GM18951 (cell line): ENCODE measurements at regions not wholly inside any gene's neighbourhood (a gene's known extent, or its start where the extent isn't known, plus 50 kb on each side); places are given as distances from the start of the nearest gene placed in this dataset.

Experiments
- POLR2A ChIP-seq: IDR thresholded peaks from 4 replicates; pipeline ENCODE4 v1.6.1; 2011; ENCODE audit warnings: mild to moderate bottlenecking; ENCODE audit not compliant: insufficient read length, insufficient read depth; ENCODE audit errors: extremely low read depth
- in situ Hi-C: fragments of 300-500 bp; cut with MboI; formaldehyde crosslinking; loops from one replicate; pipeline ENCODE4 v1.12.0; 2022; ENCODE audit warnings: low sequenced_read_pairs, mixed read lengths, inconsistent platforms; ENCODE audit not compliant: unreplicated experiment

DNA sequence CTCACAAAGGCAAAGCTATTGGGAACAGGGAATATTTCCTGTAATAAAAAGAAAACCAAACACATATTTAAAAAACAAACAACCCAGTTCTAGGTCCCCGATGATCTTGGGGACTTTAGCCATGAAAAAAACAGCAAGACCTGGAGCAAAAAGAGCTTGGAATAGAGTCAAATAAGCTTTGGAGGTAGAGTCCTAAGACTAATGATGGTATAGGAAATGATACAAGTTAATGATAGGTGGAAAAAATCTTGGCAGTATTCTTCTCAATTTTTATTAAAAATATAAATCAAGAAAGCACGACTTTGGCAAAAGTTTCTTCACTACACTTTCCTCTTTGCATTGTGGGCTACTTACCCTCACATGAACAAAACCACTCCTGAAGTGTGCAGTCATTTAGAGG is 481.5 kb downstream of the EBF1 start:
- no peak for TF ChIP-seq POLR2A
- in situ Hi-C loops, result no loop called here

GRCh38 chr5:158616707-158617106 is 483.0 kb downstream of the EBF1 start:
- no peak for TF ChIP-seq POLR2A
- in situ Hi-C loops, result no loop called here

DNA sequence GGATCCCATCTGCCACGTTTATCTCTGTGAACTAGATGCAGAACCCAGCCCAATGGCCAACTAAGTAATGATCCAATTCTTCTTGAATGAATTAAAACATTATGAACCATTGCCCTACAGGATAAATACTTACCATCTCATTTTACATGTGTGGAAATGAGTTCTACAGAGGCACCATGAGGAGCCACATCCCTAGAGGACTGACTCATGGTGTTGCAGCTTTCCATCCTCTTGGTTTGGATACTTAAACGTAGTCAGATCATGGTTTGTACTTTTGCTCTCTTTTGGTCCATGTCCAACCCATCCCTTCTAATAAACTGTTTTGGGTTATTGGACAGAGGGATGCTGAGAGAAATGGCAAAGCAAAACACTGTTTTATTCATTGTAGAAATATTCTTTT is 484.8 kb downstream of the EBF1 start:
- in situ Hi-C loops, result no loop called here
- TF ChIP-seq POLR2A, result no peak

- in situ Hi-C loops, result no loop called here
- no peak for TF ChIP-seq POLR2A
Measured at GRCh38 chr5:158611581-158611980, 488.1 kb downstream of the EBF1 start.

GRCh38 chr5:158610051-158610415 is 489.7 kb downstream of the EBF1 start:
- TF ChIP-seq POLR2A, result no peak
- in situ Hi-C loops, result no loop called here

DNA sequence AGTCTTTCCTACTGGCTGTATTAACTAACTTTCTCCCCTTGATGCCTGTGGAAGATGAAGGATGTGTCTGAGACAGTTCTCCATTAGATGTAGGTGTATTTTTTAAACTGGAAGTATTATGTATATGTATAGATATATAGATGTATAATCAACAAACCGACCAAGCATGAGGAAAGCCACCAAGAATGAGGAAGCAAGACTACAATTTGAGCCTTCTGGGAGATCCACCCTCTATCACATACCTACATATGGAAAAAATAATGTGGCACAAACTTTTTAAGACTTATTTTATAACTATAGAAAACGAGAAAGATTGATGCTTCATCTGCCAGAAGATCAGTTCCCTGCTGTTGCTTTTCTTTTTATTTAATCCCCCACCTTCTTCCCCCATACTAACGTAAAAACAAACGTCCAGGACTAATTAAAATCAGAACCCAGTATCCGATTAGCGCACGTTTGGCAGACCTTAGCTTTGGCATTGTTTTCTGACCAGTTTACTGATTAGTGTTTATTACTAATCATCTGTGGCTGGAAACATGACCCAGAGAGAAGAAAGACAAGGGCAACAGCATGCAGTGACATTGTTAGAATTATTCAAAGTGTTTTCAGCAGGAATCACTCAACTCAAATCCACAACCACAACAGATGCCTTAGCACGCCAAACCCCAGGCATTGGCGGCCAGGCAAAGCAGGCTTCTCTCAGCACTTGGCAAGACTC is 490.2 kb downstream of the EBF1 start:
- in situ Hi-C loops, result no loop called here
- no peak for TF ChIP-seq POLR2A

DNA sequence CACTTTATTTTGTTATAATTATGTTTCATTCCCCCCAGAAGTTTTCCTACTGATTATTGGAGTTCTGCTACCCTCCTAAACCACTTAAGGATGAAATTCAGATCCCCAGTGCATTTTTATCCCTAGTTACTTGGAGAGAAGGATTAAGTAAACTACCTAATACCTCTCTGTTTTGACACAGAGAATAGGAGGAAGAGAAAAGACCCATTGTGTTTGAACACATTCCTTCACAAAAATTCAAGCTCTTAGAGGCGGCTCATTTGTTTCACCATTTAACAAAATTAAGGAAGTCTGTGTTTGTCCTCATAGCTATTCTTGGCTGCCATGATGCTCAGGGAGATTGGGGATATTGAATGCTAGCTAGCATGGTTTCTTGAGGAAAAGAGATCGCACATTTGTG is 492.6 kb downstream of the EBF1 start:
- in situ Hi-C loops, result no loop called here
- no peak for TF ChIP-seq POLR2A

DNA sequence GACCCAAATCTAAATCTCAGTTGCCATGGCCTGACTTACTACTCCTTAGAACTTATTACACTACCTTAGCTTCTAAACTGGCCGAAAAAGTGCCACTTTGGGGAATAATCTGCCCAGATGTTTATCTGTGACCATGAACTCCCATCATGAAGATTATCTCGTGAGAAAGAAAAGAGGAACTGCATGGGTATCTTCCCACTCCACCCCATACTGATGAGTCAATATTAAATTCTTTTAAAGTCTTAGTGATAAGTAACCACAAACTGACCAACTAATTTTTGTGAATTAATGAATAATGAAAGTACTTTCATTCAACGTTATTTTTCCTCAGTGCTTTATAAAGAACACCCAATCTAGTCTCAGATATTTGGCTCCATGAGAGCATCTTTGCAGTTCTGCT is 493.5 kb downstream of the EBF1 start:
- in situ Hi-C loops, result no loop called here
- TF ChIP-seq POLR2A, result no peak

DNA sequence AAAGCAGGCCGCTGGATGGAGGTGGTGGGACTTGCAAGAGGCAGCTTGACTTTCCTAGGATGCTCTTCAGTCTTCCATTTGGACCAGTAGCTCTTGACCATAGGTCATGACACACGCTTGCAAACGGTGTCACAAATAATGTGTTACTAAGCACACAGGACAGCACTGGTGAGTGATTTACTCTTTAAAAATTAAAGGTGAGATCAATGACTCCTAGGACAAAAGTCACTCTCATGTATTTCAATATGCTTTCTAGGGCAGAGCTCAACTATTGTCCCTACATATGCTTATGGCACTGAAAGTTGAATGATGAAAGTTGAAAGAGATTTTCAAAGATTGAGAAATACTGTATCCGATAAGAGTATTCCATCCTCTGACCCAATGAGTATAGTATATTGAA is 496.7 kb downstream of the EBF1 start:
- no peak for TF ChIP-seq POLR2A
- in situ Hi-C loops, result no loop called here

DNA sequence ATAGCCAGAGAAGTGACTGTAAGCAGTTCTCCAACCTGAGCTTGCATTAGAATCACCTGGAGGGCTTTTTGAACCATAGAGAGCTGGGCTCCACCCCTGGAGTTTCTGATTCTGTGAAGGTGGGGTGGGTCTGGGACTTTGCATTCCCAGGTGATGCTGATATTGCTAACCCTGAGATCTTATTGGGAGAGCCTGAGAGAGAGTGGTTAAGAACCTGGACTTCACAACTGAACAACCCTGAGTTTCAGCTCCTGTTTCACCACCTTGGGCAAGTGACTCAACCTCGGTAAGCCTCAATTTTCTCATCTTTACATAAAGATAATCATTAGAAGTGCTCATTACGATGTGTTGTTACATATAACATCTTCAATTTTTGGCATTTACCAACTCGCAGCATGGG is 498.6 kb downstream of the EBF1 start:
- in situ Hi-C loops, result no loop called here
- no peak for TF ChIP-seq POLR2A

DNA sequence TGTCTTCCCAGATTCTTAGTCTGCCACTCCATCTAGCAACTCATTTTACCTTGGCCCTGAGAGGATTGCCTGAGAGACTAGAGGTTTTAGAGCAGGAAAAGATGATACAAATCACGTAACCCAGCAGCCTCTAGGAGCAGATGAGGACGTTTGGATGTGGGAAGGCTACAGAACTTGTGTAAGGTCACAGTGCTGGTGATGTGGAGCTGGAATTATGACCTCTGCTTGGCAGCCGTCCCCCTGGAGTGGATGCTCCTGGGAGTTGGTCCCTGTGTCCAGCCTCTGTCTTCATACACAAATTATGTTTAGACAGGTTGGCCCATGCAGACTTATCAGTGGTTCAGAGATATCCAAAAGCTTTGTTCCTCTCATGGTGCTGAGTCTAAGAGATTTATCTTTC is 499.0 kb downstream of the EBF1 start:
- in situ Hi-C loops, result no loop called here
- no peak for TF ChIP-seq POLR2A

DNA sequence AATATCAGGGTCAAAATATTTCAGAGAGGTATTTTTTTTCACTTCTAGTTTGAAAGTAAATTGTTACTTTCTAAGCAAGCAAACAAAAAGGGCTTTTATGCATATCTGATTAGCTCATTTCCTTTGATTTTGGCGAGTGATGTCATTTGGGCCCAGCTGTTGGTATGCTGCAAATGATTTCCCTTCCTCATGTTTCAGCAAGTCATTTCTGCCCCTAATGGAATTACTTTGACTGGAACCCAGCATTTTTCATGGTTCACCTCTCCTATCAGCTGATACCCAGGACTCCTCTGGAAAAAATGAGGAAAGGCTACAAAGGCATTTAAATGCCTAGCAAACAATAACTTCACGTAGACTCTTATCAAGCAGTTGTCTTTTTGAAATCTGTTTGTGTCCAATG is 500.6 kb downstream of the EBF1 start:
- no peak for TF ChIP-seq POLR2A
- in situ Hi-C loops, result no loop called here

- TF ChIP-seq POLR2A, result no peak
- in situ Hi-C loops, result no loop called here
Measured at GRCh38 chr5:158594595-158595242, 505.0 kb downstream of the EBF1 start.

GRCh38 chr5:158593925-158594324 is 505.8 kb downstream of the EBF1 start:
- in situ Hi-C loops, result no loop called here
- no peak for TF ChIP-seq POLR2A
